ENCODE measurements at regions not wholly inside any gene's neighbourhood (a gene's known extent, or its start where the extent isn't known, plus 50 kb on each side); places are given as distances from the start of the nearest gene placed in this dataset.
"Not testable (repeated sequence)": the region's sequence is repeated elsewhere in the genome, so short reads cannot be mapped to it uniquely, and the experiment has no call there.

DNA sequence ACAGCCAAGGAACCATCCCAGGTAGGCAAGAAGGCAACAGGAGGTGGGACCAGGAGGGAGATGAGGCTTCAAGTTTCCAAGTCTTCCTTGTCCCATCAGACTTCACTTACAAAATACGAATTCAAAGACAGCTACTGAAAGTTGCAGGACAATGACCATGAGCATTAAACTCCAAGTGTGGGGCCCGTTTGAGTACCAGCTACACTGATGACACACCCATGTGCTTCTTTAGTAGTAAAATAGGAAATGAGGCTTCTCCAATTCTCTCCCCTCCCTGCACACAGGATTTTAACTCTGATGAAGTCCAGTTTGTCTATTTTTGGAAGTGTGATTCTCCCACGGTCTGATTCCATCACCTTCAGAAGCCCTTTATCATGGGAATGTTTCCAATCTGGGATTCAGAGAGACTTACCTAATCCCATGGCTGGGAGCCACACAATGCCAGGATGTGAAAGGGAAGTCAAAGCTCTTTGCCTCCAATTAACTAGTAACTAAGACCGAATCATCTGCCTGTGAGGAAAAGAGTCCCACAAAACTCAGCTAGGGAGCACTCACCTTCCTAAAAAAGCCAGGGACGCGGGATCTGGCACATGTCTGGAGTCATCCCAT is 222.8 kb upstream of the MSX2 start:
- intact Hi-C loops (cut with DNase I, micrococcal nuclease): no loop called here
- Histone ChIP-seq H3K9me3 (peaks cover 21% of the 10 kb centered on the region), H3K4me3 (no peak overlapping the region), H3K4me1 (ENCODE audit: low read depth) (peaks cover 5% of the 10 kb centered on the region), H3K36me3 (ENCODE audit: low read depth) (no peaks in the 10 kb centered on the region)
- TF ChIP-seq, protein P1, sequence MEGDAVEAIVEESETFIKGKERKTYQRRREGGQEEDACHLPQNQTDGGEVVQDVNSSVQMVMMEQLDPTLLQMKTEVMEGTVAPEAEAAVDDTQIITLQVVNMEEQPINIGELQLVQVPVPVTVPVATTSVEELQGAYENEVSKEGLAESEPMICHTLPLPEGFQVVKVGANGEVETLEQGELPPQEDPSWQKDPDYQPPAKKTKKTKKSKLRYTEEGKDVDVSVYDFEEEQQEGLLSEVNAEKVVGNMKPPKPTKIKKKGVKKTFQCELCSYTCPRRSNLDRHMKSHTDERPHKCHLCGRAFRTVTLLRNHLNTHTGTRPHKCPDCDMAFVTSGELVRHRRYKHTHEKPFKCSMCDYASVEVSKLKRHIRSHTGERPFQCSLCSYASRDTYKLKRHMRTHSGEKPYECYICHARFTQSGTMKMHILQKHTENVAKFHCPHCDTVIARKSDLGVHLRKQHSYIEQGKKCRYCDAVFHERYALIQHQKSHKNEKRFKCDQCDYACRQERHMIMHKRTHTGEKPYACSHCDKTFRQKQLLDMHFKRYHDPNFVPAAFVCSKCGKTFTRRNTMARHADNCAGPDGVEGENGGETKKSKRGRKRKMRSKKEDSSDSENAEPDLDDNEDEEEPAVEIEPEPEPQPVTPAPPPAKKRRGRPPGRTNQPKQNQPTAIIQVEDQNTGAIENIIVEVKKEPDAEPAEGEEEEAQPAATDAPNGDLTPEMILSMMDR (IDR thresholded peaks at IDR 0.05): no peak
- ATAC-seq (no peak), DNase-seq (no peak)

DNA sequence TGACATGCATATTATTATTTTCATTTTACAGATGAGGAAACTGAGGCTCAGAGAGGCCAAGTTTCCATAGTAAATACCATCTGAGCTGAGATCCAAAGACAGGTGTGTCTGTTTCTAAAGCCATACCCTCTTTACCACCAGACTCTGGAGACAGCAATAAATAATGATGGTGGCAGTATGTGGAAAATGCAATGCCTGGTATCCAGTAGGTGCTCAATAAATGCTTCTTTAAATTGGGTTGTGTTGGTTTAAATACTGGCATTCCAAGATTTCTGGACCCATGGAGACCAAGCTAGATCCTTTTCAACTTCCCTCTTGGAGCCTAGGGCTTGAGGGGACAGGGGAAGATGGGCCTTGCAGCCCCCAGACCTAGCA is 221.3 kb upstream of the MSX2 start:
- TF ChIP-seq, protein P1 (IDR thresholded peaks at IDR 0.05): no peak
- DNase-seq: no peak
- H3K4me3 ChIP-seq: no peak overlapping the region
- ATAC-seq: no peak
- peaks cover 12% of the 10 kb centered on the region for H3K9me3 ChIP-seq
- no peaks in the 10 kb centered on the region for H3K36me3 ChIP-seq (ENCODE audit: low read depth)
- peaks cover 5% of the 10 kb centered on the region for H3K4me1 ChIP-seq (ENCODE audit: low read depth)
- intact Hi-C loops (cut with DNase I, micrococcal nuclease): no loop called here

DNA sequence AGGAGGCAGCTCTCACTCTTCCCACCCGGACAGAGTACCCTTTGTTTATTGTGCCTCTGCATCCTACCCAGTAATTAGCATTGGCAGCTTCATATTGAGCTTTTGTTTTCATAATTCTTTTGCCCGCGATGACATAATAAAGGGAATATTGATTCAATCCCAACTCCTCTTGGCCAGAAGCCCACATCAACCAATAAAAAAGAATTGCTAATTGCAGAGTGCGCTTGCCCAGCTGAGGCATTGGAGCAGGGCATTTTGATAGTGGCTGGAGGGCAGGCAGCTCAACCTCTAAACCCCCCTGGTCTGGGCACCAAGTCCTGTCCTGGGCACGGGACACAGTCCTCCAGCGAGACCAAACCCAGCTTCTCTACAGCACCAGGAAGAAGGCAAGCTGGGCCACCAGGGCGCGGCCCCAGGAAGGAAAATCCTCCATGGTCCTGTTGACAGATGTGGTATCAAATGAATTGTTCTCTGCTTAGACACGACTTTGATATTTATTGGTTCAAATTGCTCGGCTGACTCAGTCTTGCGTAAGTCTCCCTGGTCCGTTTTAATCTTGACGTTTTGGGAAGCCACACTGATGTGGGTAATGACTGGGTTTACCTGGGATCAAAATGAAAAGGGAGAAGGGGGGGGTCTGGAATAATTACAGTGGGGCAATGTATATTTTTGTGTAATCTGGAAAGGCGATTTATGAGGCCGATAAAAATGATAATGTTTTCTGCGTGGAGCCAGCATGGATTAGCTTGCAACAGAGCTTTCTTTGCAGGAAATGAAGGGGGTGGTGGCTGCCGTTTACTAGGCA is 220.7 kb upstream of the MSX2 start:
- peaks cover 5% of the 10 kb centered on the region for H3K4me1 ChIP-seq (ENCODE audit: low read depth)
- no peaks in the 10 kb centered on the region for H3K36me3 ChIP-seq (ENCODE audit: low read depth)
- ATAC-seq: peak; percentile 83
- TF ChIP-seq, protein P1 (IDR thresholded peaks at IDR 0.05): no peak
- H3K9me3 ChIP-seq: peaks cover 6% of the 10 kb centered on the region
- intact Hi-C loops (cut with DNase I, micrococcal nuclease): no loop called here
- DNase-seq: peak; percentile 40 to 64 (median 58)
- H3K4me3 ChIP-seq: no peak overlapping the region

DNA sequence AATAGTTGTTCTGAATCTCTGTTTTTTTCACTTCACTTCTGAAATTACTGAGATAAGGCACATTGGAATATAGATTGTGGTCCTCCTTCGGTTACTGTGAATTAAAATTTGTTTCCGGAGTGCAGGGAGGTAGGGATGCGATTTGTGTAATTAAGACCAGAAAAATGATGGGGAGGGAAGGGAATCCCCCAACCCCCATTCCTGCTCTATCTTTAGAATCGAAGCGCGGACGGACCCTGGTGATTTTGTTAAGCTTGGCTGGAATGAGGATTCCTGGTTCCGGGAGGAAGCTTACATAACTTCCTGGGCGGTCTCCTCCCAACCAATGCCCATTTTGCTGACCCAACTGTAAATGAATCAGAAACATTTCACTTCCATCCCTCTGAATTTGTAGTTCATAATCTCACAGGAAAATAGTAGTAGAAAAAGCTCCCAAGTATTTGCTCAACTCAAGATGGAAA is 220.1 kb upstream of the MSX2 start:
- H3K4me3 ChIP-seq: no peak overlapping the region
- DNase-seq (no peak), ATAC-seq (no peak)
- no peaks in the 10 kb centered on the region for H3K36me3 ChIP-seq (ENCODE audit: low read depth)
- TF ChIP-seq, protein P1 (IDR thresholded peaks at IDR 0.05): no peak
- no peaks in the 10 kb centered on the region for H3K9me3 ChIP-seq
- H3K4me1 ChIP-seq (ENCODE audit: low read depth): peaks cover 5% of the 10 kb centered on the region
- intact Hi-C loops (cut with DNase I, micrococcal nuclease): no loop called here

DNA sequence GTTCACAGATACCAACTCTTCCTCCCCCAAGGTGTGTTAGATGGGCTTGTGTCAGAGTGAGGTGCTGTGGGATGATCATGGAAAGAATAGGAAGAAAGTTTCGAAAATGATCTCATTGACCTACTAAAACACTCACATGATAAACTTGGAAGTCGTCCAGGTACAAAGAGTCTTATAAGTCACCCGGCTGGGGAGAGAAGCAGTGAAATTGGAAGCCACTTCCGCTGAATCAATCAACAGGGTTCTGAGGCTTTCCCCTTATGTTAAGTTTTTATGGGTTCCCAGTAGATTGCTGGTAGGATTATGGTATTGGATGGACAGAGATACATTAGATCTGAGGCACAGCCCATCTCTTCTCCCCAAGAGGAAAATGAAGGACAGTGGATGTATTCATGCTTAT is 218.8 kb upstream of the MSX2 start:
- ATAC-seq (no peak), DNase-seq (no peak)
- Histone ChIP-seq H3K4me3 (no peak overlapping the region), H3K4me1 (ENCODE audit: low read depth) (peaks cover 5% of the 10 kb centered on the region), H3K9me3 (no peaks in the 10 kb centered on the region), H3K36me3 (ENCODE audit: low read depth) (no peaks in the 10 kb centered on the region)
- TF ChIP-seq, protein P1 (IDR thresholded peaks at IDR 0.05): no peak
- intact Hi-C loops (cut with DNase I, micrococcal nuclease): no loop called here

DNA sequence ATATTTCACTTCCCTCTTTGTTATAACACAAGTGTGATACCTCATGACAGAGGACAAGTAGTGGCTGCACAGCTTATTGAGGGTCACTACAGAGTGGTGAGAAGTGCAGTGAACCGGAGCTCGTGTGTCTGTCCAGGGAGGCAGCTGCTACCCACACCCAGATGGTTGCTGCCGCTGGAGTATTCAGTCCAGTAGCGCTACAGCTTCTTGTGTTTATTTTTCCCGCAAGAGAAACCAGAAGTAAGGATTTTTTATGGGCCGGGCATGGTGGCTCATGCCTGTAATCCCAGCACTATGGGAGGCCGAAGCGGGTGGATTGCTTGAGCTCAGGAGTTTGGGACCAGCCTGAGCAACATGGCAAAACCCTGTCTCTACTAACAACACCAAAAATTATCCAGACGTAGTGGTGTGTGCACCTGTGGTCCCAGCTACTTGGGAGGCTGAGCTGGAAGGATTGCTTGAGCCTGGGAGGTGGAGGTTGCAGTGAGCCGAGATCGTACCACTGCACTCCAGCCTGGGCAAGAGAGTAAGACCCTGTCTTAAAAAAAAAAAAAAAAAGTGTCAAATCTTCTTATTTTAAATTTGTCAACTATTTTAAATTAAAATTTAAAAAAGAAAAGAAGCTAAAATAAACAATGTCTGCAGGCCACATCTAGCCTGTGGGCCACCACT is 213.5 kb upstream of the MSX2 start:
- DNase-seq; H3K4me1 ChIP-seq (ENCODE audit: low read depth); ATAC-seq; intact Hi-C loops (cut with DNase I, micrococcal nuclease); H3K4me3 ChIP-seq; H3K9me3 ChIP-seq; H3K36me3 ChIP-seq (ENCODE audit: low read depth): not testable (repeated sequence)

Measured in mucosa of descending colon (tissue), 3 donors.